Stimulated activated CD4-positive, alpha-beta T cell treated with anti-CD3 and anti-CD28 coated beads, Interleukin-1b, Interleukin-23, amount 100 ng/mL, for 1 hour (primary cell): ENCODE measurements at regions not wholly inside any gene's neighbourhood (a gene's known extent, or its start where the extent isn't known, plus 50 kb on each side); places are given as distances from the start of the nearest gene placed in this dataset.

Source experiments
- DNase-seq, 2 donors: peaks; one replicate each; pipeline ENCODE4 v3.0.0-alpha.2; 2020; ENCODE audit warnings: low read depth in 2 of 2

GRCh38 chr14:98162856-98163805 is 1108.9 kb downstream of the BCL11B start:
- DNase-seq, result no peak

- no peak for DNase-seq
Measured at GRCh38 chr14:98163873-98164272, 1108.1 kb downstream of the BCL11B start.

GRCh38 chr14:98165976-98166375 is 1106.0 kb downstream of the BCL11B start:
- DNase-seq, result no peak

- no peak for DNase-seq
Measured at GRCh38 chr14:98167275-98167674, 1104.7 kb downstream of the BCL11B start.

GRCh38 chr14:98167705-98168104 is 1104.3 kb downstream of the BCL11B start:
- no peak for DNase-seq

GRCh38 chr14:98168211-98168985 is 1103.6 kb downstream of the BCL11B start:
- DNase-seq, result no peak

- DNase-seq, result no peak
Measured at GRCh38 chr14:98169170-98169587, 1102.8 kb downstream of the BCL11B start.

GRCh38 chr14:98170575-98170974 is 1101.4 kb downstream of the BCL11B start:
- no peak for DNase-seq

GRCh38 chr14:98171654-98172053 is 1100.3 kb downstream of the BCL11B start:
- DNase-seq, result no peak

- no peak for DNase-seq
Measured at GRCh38 chr14:98172243-98172778, 1099.7 kb downstream of the BCL11B start.

GRCh38 chr14:98173305-98173704 is 1098.7 kb downstream of the BCL11B start:
- DNase-seq, result peak in 1 of 2 donors; percentile 38

GRCh38 chr14:98174041-98174440 is 1098.0 kb downstream of the BCL11B start:
- no peak for DNase-seq

- no peak for DNase-seq
Measured at GRCh38 chr14:98175436-98175835, 1096.6 kb downstream of the BCL11B start.

GRCh38 chr14:98175881-98176280 is 1096.1 kb downstream of the BCL11B start:
- no peak for DNase-seq

GRCh38 chr14:98176892-98177291 is 1095.1 kb downstream of the BCL11B start:
- no peak for DNase-seq

GRCh38 chr14:98177551-98177950 is 1094.4 kb downstream of the BCL11B start:
- peak in 1 of 2 donors; percentile 37 for DNase-seq

GRCh38 chr14:98181241-98181640 is 1090.8 kb downstream of the BCL11B start:
- no peak for DNase-seq

GRCh38 chr14:98181768-98182167 is 1090.2 kb downstream of the BCL11B start:
- DNase-seq, result no peak

GRCh38 chr14:98182393-98183055 is 1089.5 kb downstream of the BCL11B start:
- no peak for DNase-seq

GRCh38 chr14:98183556-98183955 is 1088.4 kb downstream of the BCL11B start:
- no peak for DNase-seq

- no peak for DNase-seq
Measured at GRCh38 chr14:98184457-98184856, 1087.5 kb downstream of the BCL11B start.

GRCh38 chr14:98185036-98185435 is 1087.0 kb downstream of the BCL11B start:
- no peak for DNase-seq
